Activated T-cell treated with anti-CD3 and anti-CD28 coated beads, Interleukin-2, amount 50 U/mL, for 72 hours (primary cell): ENCODE measurements at regions not wholly inside any gene's neighbourhood (a gene's known extent, or its start where the extent isn't known, plus 50 kb on each side); places are given as distances from the start of the nearest gene placed in this dataset.

Experiments used
- ATAC-seq, 2 donors: fragments of 150-1000 bp; cut with Tn5 transposase; replicated peaks in 1 of 2; 2 replicates each; pipeline ENCODE4 v1.10.0; 2021; ENCODE audit warnings: moderate library complexity in 2 of 2, mild to moderate bottlenecking in 1 of 2
- DNase-seq, 2 donors: peaks; one replicate each; pipeline ENCODE4 v3.0.0; 2021 to 2022; ENCODE audit warnings: mixed read lengths in 1 of 2
- H3K27ac Mint-ChIP-seq: one replicate; pipeline ENCODE4 v1.8.0; 2022; ENCODE audit warnings: mild to moderate bottlenecking, moderate library complexity, mixed read lengths
- H3K27me3 Mint-ChIP-seq: one replicate; pipeline ENCODE4 v1.8.0; 2022; ENCODE audit warnings: low read depth, mixed read lengths
- H3K36me3 Mint-ChIP-seq, 2 donors: one replicate each; pipeline ENCODE4 v1.8.0; 2022; ENCODE audit warnings: mixed read lengths in 2 of 2, mild to moderate bottlenecking in 1 of 2; ENCODE audit not compliant: insufficient read depth in 2 of 2
- H3K4me1 Mint-ChIP-seq: one replicate; pipeline ENCODE4 v1.8.0; 2022; ENCODE audit warnings: low read depth, mixed read lengths
- H3K4me3 Mint-ChIP-seq, 2 donors: one replicate each; pipeline ENCODE4 v1.8.0; 2022; ENCODE audit warnings: mild to moderate bottlenecking in 2 of 2, mixed read lengths in 2 of 2, moderate library complexity in 2 of 2
- H3K9me3 Mint-ChIP-seq, 2 donors: one replicate each; pipeline ENCODE4 v1.8.0; 2022; ENCODE audit warnings: mixed read lengths in 2 of 2

DNA sequence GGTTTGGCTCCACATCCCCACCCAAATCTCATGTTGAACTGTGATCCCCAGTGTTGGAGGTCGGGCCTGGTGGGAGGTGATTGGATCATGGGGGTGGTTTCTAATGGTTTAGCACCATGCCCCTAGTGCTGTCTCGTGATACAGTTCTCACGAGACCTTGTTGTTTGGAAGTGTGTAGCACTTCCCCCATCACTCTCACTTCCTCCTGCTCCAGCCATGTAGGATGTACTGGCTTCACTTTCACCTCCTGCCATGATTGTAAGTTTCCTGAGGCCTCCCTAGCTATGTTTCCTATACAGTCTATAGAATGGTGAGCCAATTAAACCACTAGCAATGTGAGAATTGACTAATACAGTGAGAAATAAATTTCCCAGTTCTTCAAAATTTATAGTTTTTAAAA lies 325.9 kb downstream of the FSIP2 start:
- ATAC-seq (no peak), DNase-seq (no peak)
- Mint-ChIP-seq H3K27me3 (no peaks in the 10 kb centered on the region), H3K4me3 (no peak overlapping the region), H3K4me1 (no peaks in the 10 kb centered on the region), H3K9me3 (peaks cover 0 to 4% of the 10 kb centered on the region in 2 donors), H3K27ac (no peak overlapping the region), H3K36me3 (no peaks in the 10 kb centered on the region)

DNA sequence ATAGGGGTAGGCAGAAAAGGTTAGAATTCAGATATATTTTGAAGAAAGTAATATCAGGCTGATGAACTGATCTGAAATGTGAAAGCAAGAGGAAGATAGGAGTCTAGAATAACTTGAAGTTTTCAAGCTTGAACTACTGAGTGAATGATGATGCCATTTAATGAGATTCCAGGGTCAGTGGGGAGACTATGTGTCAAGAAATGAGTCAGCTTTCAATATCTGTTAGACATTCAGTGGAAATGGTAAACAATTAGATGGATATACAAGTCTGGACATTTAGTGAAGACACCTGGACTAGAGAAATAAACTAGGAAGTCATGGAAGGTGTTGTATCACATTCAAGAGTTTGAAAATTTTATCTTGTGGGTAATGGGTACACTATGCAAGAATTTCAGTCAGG lies 326.9 kb downstream of the FSIP2 start:
- Mint-ChIP-seq H3K27me3 (no peaks in the 10 kb centered on the region), H3K9me3 (peaks cover 0 to 4% of the 10 kb centered on the region in 2 donors), H3K4me1 (no peaks in the 10 kb centered on the region), H3K27ac (no peak overlapping the region), H3K4me3 (no peak overlapping the region), H3K36me3 (no peaks in the 10 kb centered on the region)
- ATAC-seq (no peak), DNase-seq (no peak)

DNA sequence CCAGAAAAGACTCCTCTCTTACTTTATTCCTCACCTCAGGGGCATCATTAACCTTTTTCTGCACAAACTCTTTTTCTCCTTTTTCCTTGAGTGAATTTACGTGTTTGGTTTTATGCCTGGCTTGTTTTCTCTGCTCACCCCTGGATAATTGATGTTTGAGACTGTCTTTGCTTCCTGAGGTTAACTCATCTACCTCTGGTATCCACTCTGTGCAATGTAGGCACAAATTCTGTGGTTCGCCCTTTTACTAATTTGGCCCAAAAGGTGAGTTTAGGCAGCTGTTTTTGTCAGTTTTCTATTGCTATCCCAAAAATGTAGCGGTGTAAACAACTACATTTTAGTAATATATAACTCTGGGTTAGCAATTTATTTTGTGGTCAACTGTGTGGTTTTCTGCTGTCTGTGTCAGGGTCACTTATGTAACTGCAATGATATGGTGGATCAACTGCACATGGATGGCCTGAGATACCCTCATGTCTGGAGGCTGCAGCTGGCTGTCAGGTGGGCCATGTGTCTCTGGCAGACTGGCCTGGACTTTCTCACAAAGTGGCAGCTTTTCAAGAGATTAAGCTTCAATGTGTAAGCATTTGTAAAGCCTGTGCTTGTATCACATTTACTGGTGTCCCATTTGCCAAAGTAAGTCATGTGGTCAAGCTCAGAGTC lies 329.7 kb downstream of the FSIP2 start:
- no peak for DNase-seq
- Mint-ChIP-seq H3K4me1 (no peaks in the 10 kb centered on the region), H3K4me3 (no peak overlapping the region), H3K27ac (no peak overlapping the region), H3K27me3 (no peaks in the 10 kb centered on the region), H3K36me3 (no peaks in the 10 kb centered on the region), H3K9me3 (peaks cover 0 to 4% of the 10 kb centered on the region in 2 donors)
- ATAC-seq = no peak

DNA sequence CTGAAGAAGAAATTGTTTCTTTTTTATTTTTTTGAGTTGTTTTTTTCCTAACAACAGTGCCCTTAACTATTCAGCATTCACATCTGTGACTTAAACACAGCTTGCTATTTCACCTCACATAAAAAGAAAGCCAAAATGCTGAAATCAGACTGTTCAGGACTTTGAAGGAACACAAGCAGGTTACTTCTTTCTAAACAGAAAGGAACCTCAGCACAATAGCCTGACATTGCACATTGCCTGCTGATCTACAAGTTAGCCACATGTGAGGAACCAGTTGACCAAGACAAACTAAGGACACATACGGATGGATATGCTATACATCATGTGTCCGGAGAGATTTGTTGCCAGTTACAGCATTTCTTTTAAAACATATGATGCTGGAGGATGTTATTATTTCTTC lies 331.1 kb downstream of the FSIP2 start:
- Mint-ChIP-seq H3K4me3 (no peak overlapping the region), H3K4me1 (no peaks in the 10 kb centered on the region), H3K27me3 (no peaks in the 10 kb centered on the region), H3K27ac (no peak overlapping the region), H3K36me3 (no peaks in the 10 kb centered on the region), H3K9me3 (peaks cover 0 to 4% of the 10 kb centered on the region in 2 donors)
- no peak for DNase-seq
- ATAC-seq = no peak

DNA sequence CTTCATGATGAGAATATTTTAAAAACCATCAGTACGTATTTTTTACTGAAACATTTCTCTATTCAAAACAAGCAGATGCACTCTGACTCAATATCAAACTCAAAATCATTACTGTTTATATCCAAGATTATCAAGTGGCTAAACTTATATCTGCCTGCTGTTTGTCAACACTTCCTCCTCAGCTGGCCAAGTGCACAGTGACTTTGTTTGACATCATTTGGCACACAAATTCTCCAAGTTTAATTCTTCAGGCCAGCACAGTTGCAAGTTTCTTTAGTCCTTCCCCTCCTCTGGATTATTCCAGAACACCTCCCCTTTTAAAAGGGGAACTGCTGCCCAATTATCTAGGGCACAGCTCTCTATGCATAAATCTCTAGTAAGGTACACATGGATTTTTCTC lies 346.6 kb downstream of the FSIP2 start:
- Mint-ChIP-seq H3K27ac (no peak overlapping the region), H3K36me3 (no peaks in the 10 kb centered on the region), H3K4me1 (no peaks in the 10 kb centered on the region), H3K9me3 (peaks cover 0 to 3% of the 10 kb centered on the region in 2 donors), H3K4me3 (no peak overlapping the region), H3K27me3 (no peaks in the 10 kb centered on the region)
- DNase-seq (no peak), ATAC-seq (no peak)

DNA sequence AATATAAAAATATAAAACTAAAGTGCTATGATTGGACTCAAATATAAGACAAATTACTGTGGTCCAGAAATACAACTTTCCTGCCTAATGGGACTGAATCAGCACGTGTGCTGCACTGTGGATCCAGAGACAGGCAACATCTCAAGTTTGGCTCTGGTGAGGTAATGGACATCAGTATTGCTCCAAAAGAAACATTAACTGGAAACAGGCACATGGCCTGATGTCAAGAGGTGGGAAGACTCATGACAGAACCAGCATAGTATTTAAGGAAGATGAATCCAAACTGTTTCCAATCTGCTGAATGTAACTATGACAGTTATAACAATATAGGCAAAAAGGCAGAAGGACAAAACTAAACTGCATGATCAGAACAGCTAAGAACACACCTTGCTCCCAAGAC lies 354.6 kb downstream of the FSIP2 start:
- ATAC-seq (no peak), DNase-seq (no peak)
- no peaks in the 10 kb centered on the region for H3K36me3 Mint-ChIP-seq
- no peak overlapping the region for H3K4me3 Mint-ChIP-seq
- H3K9me3 Mint-ChIP-seq = no peaks in the 10 kb centered on the region
- no peaks in the 10 kb centered on the region for H3K4me1 Mint-ChIP-seq
- no peak overlapping the region for H3K27ac Mint-ChIP-seq
- no peaks in the 10 kb centered on the region for H3K27me3 Mint-ChIP-seq

DNA sequence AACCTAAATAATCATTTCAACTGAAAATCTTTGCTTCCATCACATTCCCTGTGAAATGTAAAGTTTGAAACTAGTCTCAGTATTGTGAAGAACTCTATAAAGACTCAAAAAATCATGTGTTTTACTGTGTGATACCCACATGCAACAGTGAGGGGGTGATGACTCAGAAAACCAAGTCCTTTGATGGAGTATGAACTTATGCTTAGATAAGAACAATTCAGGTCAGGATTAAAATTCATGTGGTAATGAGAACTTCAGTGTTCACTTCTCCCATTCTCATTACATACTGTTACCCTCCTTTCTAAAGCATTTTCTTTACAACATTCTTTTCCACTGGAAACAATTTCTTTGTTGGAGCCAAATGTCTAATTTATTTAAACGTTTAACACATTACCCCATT lies 360.2 kb downstream of the FSIP2 start:
- no peak for ATAC-seq
- Mint-ChIP-seq H3K4me3 (no peak overlapping the region), H3K27me3 (no peaks in the 10 kb centered on the region), H3K27ac (no peak overlapping the region), H3K4me1 (no peaks in the 10 kb centered on the region), H3K36me3 (no peaks in the 10 kb centered on the region), H3K9me3 (no peaks in the 10 kb centered on the region)
- DNase-seq = no peak

DNA sequence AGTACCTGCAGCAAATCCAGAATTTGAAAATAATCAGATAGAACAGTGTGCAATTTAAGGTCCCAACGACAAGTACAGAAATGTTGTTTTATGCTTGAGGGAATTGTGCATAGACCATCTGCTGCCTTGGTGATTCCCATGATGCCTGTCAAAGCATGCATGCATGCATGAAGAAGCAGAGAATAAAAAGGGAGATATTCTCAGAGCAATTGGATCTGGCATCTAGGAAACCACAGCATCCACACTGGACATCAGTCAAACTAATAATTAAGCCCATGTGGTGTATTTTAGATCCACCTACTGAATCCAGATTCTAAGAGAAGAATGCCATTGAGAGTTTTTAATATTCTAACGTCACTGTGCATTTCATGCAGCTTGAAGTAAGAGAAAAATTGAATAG lies 361.2 kb downstream of the FSIP2 start:
- Mint-ChIP-seq H3K4me3 (no peak overlapping the region), H3K9me3 (no peaks in the 10 kb centered on the region), H3K27ac (no peak overlapping the region), H3K36me3 (no peaks in the 10 kb centered on the region), H3K27me3 (no peaks in the 10 kb centered on the region), H3K4me1 (no peaks in the 10 kb centered on the region)
- ATAC-seq (no peak), DNase-seq (no peak)

DNA sequence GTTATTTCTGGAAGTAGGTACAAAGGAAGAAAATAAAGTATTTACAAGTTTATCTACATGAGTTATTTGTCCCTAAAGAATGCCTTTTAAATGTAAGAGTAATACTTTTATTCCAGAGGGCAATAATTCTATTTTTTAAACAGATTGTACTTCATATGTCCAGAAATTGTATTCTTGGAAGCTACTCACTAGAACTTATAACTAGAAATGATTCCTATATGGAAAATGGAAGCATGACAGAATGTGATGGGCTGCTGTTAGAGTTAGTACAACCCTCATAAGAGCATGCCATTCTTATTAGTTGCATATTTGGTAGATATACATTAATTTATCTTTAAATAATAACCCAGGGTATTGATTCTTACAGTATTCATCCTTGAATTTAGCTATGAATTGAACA lies 362.0 kb downstream of the FSIP2 start:
- Mint-ChIP-seq H3K4me3 (no peak overlapping the region), H3K27ac (no peak overlapping the region), H3K9me3 (no peaks in the 10 kb centered on the region), H3K4me1 (no peaks in the 10 kb centered on the region), H3K36me3 (no peaks in the 10 kb centered on the region), H3K27me3 (no peaks in the 10 kb centered on the region)
- no peak for DNase-seq
- ATAC-seq = no peak

DNA sequence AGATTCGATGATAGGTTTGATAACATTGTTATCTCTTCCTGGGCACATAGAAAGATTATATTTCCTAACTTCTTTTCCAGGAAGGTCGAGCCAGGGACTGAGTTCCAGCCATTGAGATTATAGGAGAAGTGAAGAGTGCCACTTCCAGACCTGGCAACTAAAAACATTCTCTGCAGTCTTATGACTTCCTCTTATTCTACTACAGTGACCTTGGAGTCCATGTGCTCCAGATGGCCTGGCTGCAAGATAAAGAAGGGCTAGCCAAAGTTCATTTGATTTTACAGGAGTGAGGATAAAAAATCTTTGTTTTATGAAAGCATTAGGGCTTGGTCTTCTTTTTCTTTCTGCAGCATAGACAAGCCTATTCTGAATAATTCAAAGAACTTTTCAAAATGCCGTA lies 363.0 kb downstream of the FSIP2 start:
- ATAC-seq (no peak), DNase-seq (no peak)
- Mint-ChIP-seq H3K36me3 (no peaks in the 10 kb centered on the region), H3K27me3 (no peaks in the 10 kb centered on the region), H3K4me1 (no peaks in the 10 kb centered on the region), H3K4me3 (no peak overlapping the region), H3K9me3 (no peaks in the 10 kb centered on the region), H3K27ac (no peak overlapping the region)

DNA sequence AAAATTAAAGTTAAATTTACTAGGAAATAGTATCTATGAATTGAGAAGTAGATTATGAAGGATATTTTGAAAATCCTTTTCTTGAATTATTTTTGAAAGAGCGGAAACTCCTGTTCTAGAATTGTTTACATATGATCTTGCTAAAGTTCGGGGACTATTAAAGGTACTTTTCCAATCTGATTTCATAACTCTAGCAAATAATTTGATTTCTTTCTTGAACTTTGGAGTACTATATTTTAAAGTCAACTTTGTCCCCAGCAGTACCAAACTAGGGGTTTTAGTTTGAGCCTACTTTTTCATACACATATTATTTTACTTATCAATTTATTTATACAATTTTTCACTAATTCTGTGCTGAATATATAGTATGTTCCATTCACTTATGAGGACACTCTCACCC lies 364.7 kb downstream of the FSIP2 start:
- Mint-ChIP-seq H3K4me3 (no peak overlapping the region), H3K27ac (no peak overlapping the region), H3K27me3 (no peaks in the 10 kb centered on the region), H3K4me1 (no peaks in the 10 kb centered on the region), H3K36me3 (no peaks in the 10 kb centered on the region), H3K9me3 (peaks cover 0 to 2% of the 10 kb centered on the region in 2 donors)
- ATAC-seq (no peak), DNase-seq (no peak)

DNA sequence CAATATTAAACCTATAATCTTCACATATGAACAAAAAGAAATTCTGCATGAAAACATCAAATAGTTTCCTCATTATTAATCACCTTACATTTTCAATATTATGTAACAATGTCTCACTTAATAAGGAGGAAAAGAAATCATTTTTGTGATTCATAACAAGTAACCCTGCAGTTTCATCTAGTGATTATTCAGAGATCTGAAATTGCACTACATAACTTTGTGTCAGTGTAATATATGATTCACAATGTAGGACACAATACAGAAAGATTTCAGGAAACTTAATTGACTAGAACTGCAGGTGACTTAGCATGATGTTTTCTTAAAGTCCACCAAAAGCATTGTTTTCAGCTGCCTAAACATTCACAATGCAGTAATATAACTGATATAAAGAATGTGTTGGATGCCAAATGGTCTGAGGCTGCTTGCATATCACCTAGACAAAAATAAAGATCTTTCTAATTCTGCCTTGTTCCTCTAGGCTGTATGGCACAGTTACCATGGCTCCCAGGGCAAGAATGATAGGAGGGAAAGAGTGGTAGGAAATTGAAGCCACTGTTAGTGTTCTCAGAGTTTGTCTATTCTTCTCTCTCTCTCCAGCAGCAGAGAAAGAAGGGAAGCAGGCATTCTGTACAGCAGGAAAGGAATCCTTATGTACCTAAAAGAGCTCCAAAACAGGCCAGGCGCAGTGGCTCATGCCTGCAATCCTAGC lies 366.6 kb downstream of the FSIP2 start:
- ATAC-seq = no peak
- H3K27me3 Mint-ChIP-seq = no peaks in the 10 kb centered on the region
- peaks cover 0 to 2% of the 10 kb centered on the region in 2 donors for H3K9me3 Mint-ChIP-seq
- H3K36me3 Mint-ChIP-seq = no peaks in the 10 kb centered on the region
- no peak overlapping the region for H3K4me3 Mint-ChIP-seq
- no peak overlapping the region for H3K27ac Mint-ChIP-seq
- no peak for DNase-seq
- no peaks in the 10 kb centered on the region for H3K4me1 Mint-ChIP-seq

DNA sequence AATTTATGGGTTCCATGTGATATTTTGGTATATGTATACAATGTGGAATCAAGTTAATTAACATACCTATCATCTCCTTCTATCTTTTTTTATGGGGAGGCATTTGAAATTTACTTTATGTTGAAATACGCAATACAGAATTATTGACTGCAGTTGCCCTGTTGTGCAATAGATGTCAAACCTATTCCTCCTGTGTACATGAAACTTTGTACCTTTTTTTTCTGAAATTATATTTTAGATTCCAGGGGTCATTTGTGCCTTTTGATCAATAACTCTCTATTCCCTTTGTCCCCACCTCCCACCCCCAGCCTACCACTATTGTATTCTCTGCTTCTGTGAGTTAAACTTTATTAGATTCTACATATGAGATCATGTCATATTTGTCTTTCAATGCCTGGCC lies 369.9 kb downstream of the FSIP2 start:
- Mint-ChIP-seq H3K36me3 (no peaks in the 10 kb centered on the region), H3K9me3 (peaks cover 0 to 9% of the 10 kb centered on the region in 2 donors), H3K27ac (no peak overlapping the region), H3K4me3 (no peak overlapping the region), H3K27me3 (no peaks in the 10 kb centered on the region), H3K4me1 (no peaks in the 10 kb centered on the region)
- DNase-seq (no peak), ATAC-seq (no peak)

DNA sequence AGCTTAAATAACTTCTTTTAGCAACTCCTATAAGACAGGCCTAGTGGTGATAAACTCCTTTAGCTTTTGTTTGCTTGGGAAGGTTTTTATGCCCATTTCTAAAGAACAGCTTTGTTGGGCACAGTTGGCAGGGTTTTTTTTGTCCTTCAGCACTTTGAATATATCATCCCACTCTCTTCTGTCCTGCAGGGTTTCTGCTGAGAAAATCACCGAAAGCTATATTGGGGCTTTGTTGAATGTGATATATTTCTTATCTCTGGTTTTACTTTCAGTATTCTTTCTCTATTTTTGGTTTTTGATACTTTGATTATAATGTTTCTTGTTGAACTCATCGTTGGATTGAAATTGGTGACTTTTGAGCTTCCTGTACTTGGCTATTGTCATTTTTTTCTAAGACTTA lies 372.8 kb upstream of the ZC3H15 start:
- ATAC-seq = no peak
- peaks cover 1 to 10% of the 10 kb centered on the region in 2 donors for H3K9me3 Mint-ChIP-seq
- no peak overlapping the region for H3K27ac Mint-ChIP-seq
- H3K27me3 Mint-ChIP-seq = no peaks in the 10 kb centered on the region
- no peak for DNase-seq
- H3K4me3 Mint-ChIP-seq = no peak overlapping the region
- H3K4me1 Mint-ChIP-seq = no peaks in the 10 kb centered on the region
- peaks cover 2 to 4% of the 10 kb centered on the region in 2 donors for H3K36me3 Mint-ChIP-seq
